CD4-positive, CD25-positive, alpha-beta regulatory T cell (primary cell): ENCODE measurements at regions not wholly inside any gene's neighbourhood (a gene's known extent, or its start where the extent isn't known, plus 50 kb on each side); places are given as distances from the start of the nearest gene placed in this dataset.
"Not testable (repeated sequence)": the region's sequence is repeated elsewhere in the genome, so short reads cannot be mapped to it uniquely, and the experiment has no call there.

Experiments used
- ATAC-seq, 2 donors: fragments of 150-1000 bp; cut with Tn5 transposase; one replicate each; pipeline ENCODE4 v1.10.0; 2021; ENCODE audit warnings: low read depth in 2 of 2, moderate number of reproducible peaks in 2 of 2, moderate library complexity in 1 of 2
- DNase-seq, 3 donors: peaks; one replicate each; pipeline versions ENCODE4 v3.0.0 to v3.0.0-alpha.2; 2012 to 2022; ENCODE audit warnings: mixed read lengths in 1 of 3
- H3K27ac ChIP-seq: one replicate; pipeline ENCODE4 v1.7.0; 2013; ENCODE audit warnings: mild to moderate bottlenecking, low read length; ENCODE audit not compliant: insufficient read depth, poor library complexity, severe bottlenecking
- H3K27me3 ChIP-seq: one replicate; pipeline ENCODE4 v1.7.0; 2013; ENCODE audit warnings: low read length; ENCODE audit not compliant: control insufficient read depth, insufficient read depth
- H3K36me3 ChIP-seq: one replicate; pipeline ENCODE4 v1.7.0; 2013; ENCODE audit warnings: mild to moderate bottlenecking, low read length, moderate library complexity; ENCODE audit not compliant: control insufficient read depth, insufficient read depth
- H3K4me1 ChIP-seq: 2 replicates; pipeline ENCODE4 v1.7.0; 2013; ENCODE audit warnings: mild to moderate bottlenecking, low read length; ENCODE audit not compliant: insufficient read depth, control insufficient read depth, poor library complexity, severe bottlenecking
- H3K4me3 ChIP-seq: one replicate; pipeline ENCODE4 v1.7.0; 2013; ENCODE audit warnings: low read depth, mild to moderate bottlenecking, low read length, moderate library complexity
- H3K9me3 ChIP-seq, 2 experiments: 1 replicate in 1 of 2; 2 replicates in 1 of 2; pipeline ENCODE4 v1.7.0; 2013; ENCODE audit warnings: low read length in 2 of 2, mild to moderate bottlenecking in 1 of 2, moderate library complexity in 1 of 2; ENCODE audit not compliant: control insufficient read depth in 2 of 2
- H3K27ac Mint-ChIP-seq, 3 donors: one replicate each; pipeline ENCODE4 v1.8.0; 2020 to 2022; ENCODE audit warnings: mild to moderate bottlenecking in 3 of 3, mixed read lengths in 3 of 3, moderate library complexity in 2 of 3
- H3K27me3 Mint-ChIP-seq: one replicate; pipeline ENCODE4 v1.8.0; 2022; ENCODE audit warnings: mild to moderate bottlenecking, mixed read lengths
- H3K36me3 Mint-ChIP-seq: one replicate; pipeline ENCODE4 v1.8.0; 2020; ENCODE audit warnings: mixed read lengths
- H3K4me1 Mint-ChIP-seq, 4 donors: one replicate each; pipeline ENCODE4 v1.8.0; 2020 to 2022; ENCODE audit warnings: mixed read lengths in 4 of 4, mild to moderate bottlenecking in 1 of 4
- H3K4me3 Mint-ChIP-seq, 4 donors: one replicate each; pipeline ENCODE4 v1.8.0; 2020 to 2022; ENCODE audit warnings: mild to moderate bottlenecking in 4 of 4, mixed read lengths in 4 of 4, moderate library complexity in 3 of 4
- H3K9me3 Mint-ChIP-seq, 7 donors: one replicate each; pipeline ENCODE4 v1.8.0; 2020 to 2022; ENCODE audit warnings: mixed read lengths in 7 of 7, mild to moderate bottlenecking in 3 of 7, moderate library complexity in 2 of 7

DNA sequence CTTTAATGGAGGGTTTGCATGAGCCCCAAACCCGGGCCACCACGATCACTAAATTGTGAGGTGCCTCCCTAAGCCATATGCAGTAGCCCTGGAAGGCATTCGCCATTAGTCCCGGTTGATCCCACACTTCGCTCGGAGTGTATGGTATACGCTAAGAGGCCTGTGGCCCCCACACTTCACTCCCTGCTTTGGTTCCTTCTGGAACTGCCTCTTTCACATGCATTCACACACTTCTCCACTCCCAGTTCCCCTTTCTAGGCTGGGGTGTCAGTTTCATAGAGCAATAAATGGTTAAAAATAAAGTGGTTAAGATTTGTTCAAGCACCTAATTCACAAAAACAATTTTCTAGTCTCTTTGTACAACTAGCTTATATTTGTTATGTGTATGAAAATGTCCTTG, 212.1 kb upstream of the KCND2 start:
- Mint-ChIP-seq H3K4me1 (no peaks in the 10 kb centered on the region), H3K4me3 (no peak overlapping the region), H3K36me3 (no peaks in the 10 kb centered on the region), H3K9me3 (peaks cover 0 to 12% (median 6%) of the 10 kb centered on the region in 7 donors), H3K27me3 (no peaks in the 10 kb centered on the region), H3K27ac (no peak overlapping the region)
- Histone ChIP-seq H3K9me3 (peaks cover 0 to 19% of the 10 kb centered on the region in 2 experiments), H3K36me3 (no peaks in the 10 kb centered on the region), H3K4me1 (no peaks in the 10 kb centered on the region), H3K27me3 (no peaks in the 10 kb centered on the region), H3K4me3 (no peak overlapping the region), H3K27ac (no peak overlapping the region)
- DNase-seq (no peak), ATAC-seq (no peak)

DNA sequence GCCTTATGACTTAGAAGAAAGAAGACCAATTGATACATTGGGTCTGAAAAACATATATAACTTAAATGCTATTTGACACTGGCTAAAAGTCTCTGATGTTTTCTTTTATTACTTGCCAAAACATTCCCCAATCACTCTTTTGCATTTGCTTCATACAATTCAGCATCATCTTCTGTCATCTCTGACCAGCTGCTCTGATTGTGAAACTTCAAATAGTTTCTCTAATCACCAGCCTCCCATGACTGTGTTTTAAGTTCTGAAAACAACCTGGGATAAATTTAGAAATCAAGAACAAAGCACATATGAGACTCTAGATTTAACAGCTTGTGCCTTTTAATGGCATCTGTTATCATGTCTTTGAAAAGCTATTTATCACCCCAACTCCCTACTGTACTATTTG, 208.4 kb upstream of the KCND2 start:
- Histone ChIP-seq H3K9me3 (peaks cover 0 to 15% of the 10 kb centered on the region in 2 experiments), H3K27ac (no peak overlapping the region), H3K4me3 (no peak overlapping the region), H3K36me3 (no peaks in the 10 kb centered on the region), H3K4me1 (no peaks in the 10 kb centered on the region), H3K27me3 (no peaks in the 10 kb centered on the region)
- ATAC-seq = no peak
- Mint-ChIP-seq H3K36me3 (no peaks in the 10 kb centered on the region), H3K27me3 (no peaks in the 10 kb centered on the region), H3K9me3 (peaks cover 1 to 28% (median 7%) of the 10 kb centered on the region in 7 donors), H3K4me1 (no peaks in the 10 kb centered on the region), H3K27ac (no peak overlapping the region), H3K4me3 (no peak overlapping the region)
- no peak for DNase-seq

DNA sequence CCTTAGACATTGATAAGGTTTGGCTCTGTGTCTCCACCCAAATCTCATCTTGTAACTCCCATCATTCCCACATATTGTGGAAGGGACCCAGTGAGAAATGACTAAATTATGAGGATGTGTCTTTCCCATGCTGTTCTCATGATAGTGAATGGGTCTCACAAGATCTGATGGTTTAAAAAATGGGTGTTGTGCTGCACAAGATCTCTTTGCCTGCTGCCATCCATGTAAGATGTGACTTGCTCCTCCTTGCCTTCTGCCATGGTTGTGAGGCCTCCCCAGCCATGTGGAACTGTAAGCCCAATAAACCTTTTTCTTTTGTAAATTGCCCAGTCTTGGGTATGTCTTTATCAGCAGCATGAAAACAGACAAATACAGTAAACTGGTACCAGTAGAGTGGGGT, 206.1 kb upstream of the KCND2 start:
- H3K27ac Mint-ChIP-seq, H3K4me3 ChIP-seq, H3K36me3 Mint-ChIP-seq, H3K27me3 ChIP-seq, H3K36me3 ChIP-seq, H3K27me3 Mint-ChIP-seq, H3K27ac ChIP-seq, H3K4me3 Mint-ChIP-seq, ATAC-seq, H3K4me1 ChIP-seq, DNase-seq, H3K4me1 Mint-ChIP-seq: not testable (repeated sequence)
- peaks cover 2 to 28% (median 7%) of the 10 kb centered on the region in 7 donors for H3K9me3 Mint-ChIP-seq
- peaks cover 0 to 16% of the 10 kb centered on the region in 2 experiments for H3K9me3 ChIP-seq

DNA sequence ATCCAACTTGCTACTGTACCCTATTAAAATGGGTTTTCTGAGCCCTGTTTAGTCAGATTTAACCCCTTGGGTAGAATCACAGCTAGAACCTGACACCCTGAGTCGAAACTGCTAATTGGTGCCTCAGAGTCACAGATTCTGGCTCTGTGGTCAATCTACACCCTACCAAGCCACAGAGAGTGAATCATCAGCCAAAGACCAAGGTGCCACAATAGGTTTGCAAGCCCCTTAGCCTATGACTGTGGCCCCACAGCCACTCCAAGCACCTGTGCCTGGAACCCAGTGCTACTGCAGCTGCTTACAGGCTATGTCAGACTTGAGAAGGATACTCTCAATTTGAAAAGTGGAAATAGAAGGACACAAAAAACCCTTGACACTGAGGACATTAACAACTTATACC, 202.8 kb upstream of the KCND2 start:
- no peaks in the 10 kb centered on the region for H3K27me3 Mint-ChIP-seq
- DNase-seq (no peak), ATAC-seq (no peak)
- no peaks in the 10 kb centered on the region for H3K36me3 Mint-ChIP-seq
- Histone ChIP-seq H3K27ac (no peak overlapping the region), H3K4me1 (no peaks in the 10 kb centered on the region), H3K9me3 (peaks cover 0 to 16% of the 10 kb centered on the region in 2 experiments), H3K4me3 (no peak overlapping the region), H3K27me3 (no peaks in the 10 kb centered on the region), H3K36me3 (no peaks in the 10 kb centered on the region)
- H3K4me3 Mint-ChIP-seq = no peak overlapping the region
- peaks cover 3 to 27% (median 7%) of the 10 kb centered on the region in 7 donors for H3K9me3 Mint-ChIP-seq
- H3K4me1 Mint-ChIP-seq = no peaks in the 10 kb centered on the region
- H3K27ac Mint-ChIP-seq = no peak overlapping the region

DNA sequence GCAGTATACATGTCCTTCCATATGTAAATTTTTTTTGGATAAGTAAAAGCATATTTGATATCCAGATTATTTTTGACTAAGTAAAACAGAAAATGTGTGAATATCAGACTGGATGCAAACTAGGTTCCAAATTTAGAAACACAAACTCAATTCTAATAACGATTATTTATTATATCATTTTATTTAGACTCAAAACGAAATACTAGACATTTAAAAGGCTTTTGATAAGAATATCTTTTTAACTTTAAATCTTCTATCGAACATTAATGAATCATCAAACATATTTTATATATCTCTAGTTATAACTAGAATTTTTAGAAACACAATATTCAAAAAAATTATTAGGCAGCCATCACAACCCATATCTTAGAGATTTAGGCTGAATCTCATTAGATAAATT, 195.2 kb upstream of the KCND2 start:
- no peak overlapping the region for H3K4me3 ChIP-seq
- no peak for ATAC-seq
- H3K27me3 ChIP-seq = no peaks in the 10 kb centered on the region
- Mint-ChIP-seq H3K27ac (no peak overlapping the region), H3K9me3 (peaks cover 1 to 22% (median 4%) of the 10 kb centered on the region in 7 donors), H3K4me3 (no peak overlapping the region), H3K4me1 (no peaks in the 10 kb centered on the region), H3K27me3 (no peaks in the 10 kb centered on the region), H3K36me3 (no peaks in the 10 kb centered on the region)
- no peak overlapping the region for H3K27ac ChIP-seq
- no peak for DNase-seq
- H3K9me3 ChIP-seq = no peaks in the 10 kb centered on the region
- H3K36me3 ChIP-seq = no peaks in the 10 kb centered on the region
- no peaks in the 10 kb centered on the region for H3K4me1 ChIP-seq

DNA sequence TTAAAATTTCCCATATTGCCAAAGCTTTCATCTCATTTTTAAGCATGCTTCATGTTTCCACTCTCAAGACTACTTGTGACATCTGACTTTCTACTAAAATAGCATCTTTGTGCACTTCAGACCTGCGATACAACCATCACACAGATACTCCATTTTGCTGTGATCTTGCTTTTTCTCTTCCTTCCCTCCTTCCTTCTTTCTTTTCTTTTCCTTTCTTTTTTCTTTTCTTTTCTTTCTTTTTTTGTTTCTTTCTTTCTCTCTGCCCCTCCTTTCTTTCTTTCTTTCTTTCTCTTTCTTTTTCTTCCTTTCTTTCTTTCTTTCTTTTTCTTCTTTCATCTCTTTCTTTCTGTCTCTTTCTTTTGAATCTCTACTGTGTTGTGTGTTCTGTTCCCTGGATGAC, 194.0 kb upstream of the KCND2 start:
- Histone ChIP-seq H3K27ac (no peak overlapping the region), H3K36me3 (no peaks in the 10 kb centered on the region), H3K4me1 (no peaks in the 10 kb centered on the region), H3K27me3 (no peaks in the 10 kb centered on the region), H3K9me3 (no peaks in the 10 kb centered on the region), H3K4me3 (no peak overlapping the region)
- no peak for DNase-seq
- Mint-ChIP-seq H3K36me3 (no peaks in the 10 kb centered on the region), H3K27me3 (no peaks in the 10 kb centered on the region), H3K4me3 (no peak overlapping the region), H3K4me1 (no peaks in the 10 kb centered on the region), H3K9me3 (peaks cover 1 to 26% (median 3%) of the 10 kb centered on the region in 7 donors), H3K27ac (no peak overlapping the region)
- ATAC-seq = no peak

DNA sequence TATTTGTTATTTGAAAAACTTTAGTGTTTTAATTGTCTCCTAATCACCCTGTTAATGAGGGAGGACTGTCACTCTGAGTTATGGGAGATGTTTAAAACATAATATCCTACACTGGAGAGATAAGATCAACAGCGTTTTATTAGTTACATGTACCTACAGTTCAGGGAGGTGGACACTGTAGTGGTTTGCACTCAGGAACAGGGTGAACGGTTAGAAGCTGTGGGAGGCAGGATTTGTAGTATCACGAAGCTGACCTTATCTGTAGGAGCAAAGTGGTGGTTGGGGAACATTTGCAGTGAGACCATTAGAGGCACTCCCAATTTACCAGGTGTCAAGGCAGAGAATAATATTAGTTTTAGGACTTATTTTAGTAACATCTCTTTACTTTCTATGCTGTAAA, 193.3 kb upstream of the KCND2 start:
- ATAC-seq = no peak
- Mint-ChIP-seq H3K36me3 (no peaks in the 10 kb centered on the region), H3K27ac (no peak overlapping the region), H3K27me3 (no peaks in the 10 kb centered on the region), H3K9me3 (peaks cover under 1 to 27% (median 2%) of the 10 kb centered on the region in 7 donors), H3K4me3 (no peak overlapping the region), H3K4me1 (no peaks in the 10 kb centered on the region)
- Histone ChIP-seq H3K4me1 (no peaks in the 10 kb centered on the region), H3K36me3 (no peaks in the 10 kb centered on the region), H3K4me3 (no peak overlapping the region), H3K27ac (no peak overlapping the region), H3K9me3 (no peaks in the 10 kb centered on the region), H3K27me3 (no peaks in the 10 kb centered on the region)
- DNase-seq = no peak

DNA sequence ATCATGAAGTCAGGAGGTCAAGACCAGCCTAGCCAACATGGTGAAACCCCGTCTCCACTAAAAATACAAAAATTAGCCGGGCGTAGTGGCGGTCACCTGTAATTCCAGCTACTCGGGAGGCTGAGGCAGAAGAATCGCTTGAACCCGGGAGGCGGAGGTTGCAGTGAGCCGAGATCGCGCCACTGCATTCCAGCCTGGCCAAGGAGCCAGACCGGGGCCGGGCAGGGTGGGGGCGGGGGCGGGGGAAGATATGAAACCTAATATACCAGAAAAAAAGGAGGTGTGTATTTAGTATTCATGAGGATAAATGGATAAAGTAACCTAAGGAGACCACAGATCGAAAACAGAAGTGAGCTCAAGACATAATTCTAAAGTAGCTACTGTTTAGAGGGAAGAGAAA, 186.5 kb upstream of the KCND2 start:
- ATAC-seq, H3K4me3 Mint-ChIP-seq: not testable (repeated sequence)

More for the DNA sequence above, 186.5 kb upstream of the KCND2 start:
- H3K27me3 ChIP-seq, H3K9me3 ChIP-seq, H3K36me3 ChIP-seq, DNase-seq, H3K27me3 Mint-ChIP-seq, H3K27ac ChIP-seq, H3K27ac Mint-ChIP-seq, H3K4me3 ChIP-seq, H3K4me1 ChIP-seq, H3K4me1 Mint-ChIP-seq, H3K36me3 Mint-ChIP-seq: not testable (repeated sequence)
- peaks cover 0 to 27% (median 5%) of the 10 kb centered on the region in 7 donors for H3K9me3 Mint-ChIP-seq
